HepG2 (cell line): ENCODE measurements at regions not wholly inside any gene's neighbourhood (a gene's known extent, or its start where the extent isn't known, plus 50 kb on each side); places are given as distances from the start of the nearest gene placed in this dataset.

Experiments
- ATAC-seq: fragments of 200-7000 bp; cut with Tn5 transposase; 3 replicates; pipeline ENCODE4 v1.9.1; 2020; ENCODE audit warnings: mild to moderate bottlenecking, moderate library complexity
- BruUV-seq: library from RNA; stranded (reverse); fragments of 400-500 nt; replicated peaks from 2 replicates; lab custom pipeline; 2021; lab: Mats Ljungman, UMichigan
- CTCF ChIA-PET: fragments of 300-600 bp; formaldehyde crosslinking; extraction: SDS; loops from one replicate; lab custom pipeline; 2021; ENCODE audit warnings: low total read pairs, inconsistent platforms, low intra/inter-chr PET ratio; lab: Yijun Ruan, JAX
- POLR2A ChIA-PET: fragments of 350-600 bp; sonication (Branson Sonifier 250); formaldehyde crosslinking; loops from one replicate; lab custom pipeline; 2020; ENCODE audit warnings: antibody characterized with exemption, inconsistent platforms; lab: Yijun Ruan, JAX
- DNase-seq: peaks from one replicate; pipeline ENCODE4 v3.0.0-alpha.2; 2015; ENCODE audit warnings: low spot score
- FAIRE-seq: peaks from 3 replicates; lab custom pipeline; 2011; peaks lifted over from hg19 to GRCh38; lab: Jason Lieb, UNC
- H2AFZ ChIP-seq: one replicate; pipeline ENCODE4 v1.6.1; 2011; ENCODE audit warnings: low read length, inconsistent platforms
- H3K27ac ChIP-seq: fragments of 300-600 bp; 3 replicates; pipeline ENCODE4 v1.8.0; 2011; ENCODE audit warnings: mixed run types, mild to moderate bottlenecking, mixed read lengths, low read length, inconsistent platforms; ENCODE audit not compliant: insufficient read depth; ENCODE audit errors: extremely low read length
- H3K27me3 ChIP-seq, 2 experiments: fragments of 200-600 bp in 1 of 2; 2 replicates in 1 of 2; 3 replicates in 1 of 2; pipeline versions ENCODE4 v1.6.0 to v1.8.0; 2011; ENCODE audit warnings: low read length in 2 of 2, mild to moderate bottlenecking in 2 of 2, moderate library complexity in 2 of 2, inconsistent platforms in 1 of 2; ENCODE audit not compliant: insufficient read depth in 2 of 2, control insufficient read depth in 1 of 2
- H3K36me3 ChIP-seq, 2 experiments: fragments of 200-600 bp in 1 of 2; replicated peaks in 1 of 2; 2 replicates in 1 of 2; 3 replicates in 1 of 2; pipeline versions ENCODE4 v1.5.1 to v1.8.0; 2011; ENCODE audit warnings: low read length in 2 of 2, inconsistent platforms in 1 of 2; ENCODE audit not compliant: insufficient read depth in 2 of 2, control insufficient read depth in 1 of 2
- H3K4me1 ChIP-seq: 2 replicates; pipeline ENCODE4 v1.5.1; 2012; ENCODE audit warnings: low read length, inconsistent platforms; ENCODE audit not compliant: insufficient read depth
- H3K4me2 ChIP-seq: 2 replicates; pipeline ENCODE4 v1.6.0; 2011; ENCODE audit warnings: low read depth, low read length, inconsistent platforms
- H3K4me3 ChIP-seq, 3 experiments: fragments of 200-600 bp in 1 of 3; sonication (generic), shearing (Covaris generic) in 1 of 3; replicated peaks in 1 of 3; 2 replicates each; pipeline ENCODE4 v1.5.1; 2011 to 2016; ENCODE audit warnings: low read length in 3 of 3, inconsistent platforms in 2 of 3, low read depth in 2 of 3, mild to moderate bottlenecking in 2 of 3, control low read depth in 1 of 3, mixed read lengths in 1 of 3; ENCODE audit not compliant: insufficient read depth in 1 of 3
- H3K79me2 ChIP-seq: one replicate; pipeline ENCODE4 v1.6.1; 2011; ENCODE audit warnings: low read length, inconsistent platforms; ENCODE audit not compliant: insufficient read depth
- H3K9ac ChIP-seq: 2 replicates; pipeline ENCODE4 v1.6.0; 2011; ENCODE audit warnings: mild to moderate bottlenecking, low read depth, low read length, inconsistent platforms; ENCODE audit not compliant: insufficient read depth
- H3K9me3 ChIP-seq: 2 replicates; pipeline ENCODE4 v1.5.1; 2012; ENCODE audit warnings: mild to moderate bottlenecking, low read length
- H4K20me1 ChIP-seq: 2 replicates; pipeline ENCODE4 v1.6.0; 2011; ENCODE audit warnings: inconsistent platforms, mild to moderate bottlenecking, low read length, moderate library complexity; ENCODE audit not compliant: insufficient read depth
- GMEB1 ChIP-seq: sonication (generic); formaldehyde crosslinking; IDR thresholded peaks from 2 replicates; pipeline ENCODE4 v1.5.1; 2020; ENCODE audit warnings: missing genetic modification reagents, mild to moderate bottlenecking, borderline replicate concordance
- LCORL ChIP-seq, 2 experiments: fragments of 450-650 bp in 1 of 2; sonication (generic) in 1 of 2; formaldehyde crosslinking in 1 of 2; IDR thresholded peaks; 2 replicates each; pipeline versions ENCODE4 v1.5.0 to v1.6.1; 2017 to 2020; ENCODE audit warnings: antibody characterized with exemption in 1 of 2, missing genetic modification reagents in 1 of 2
- MTF2 ChIP-seq: sonication (generic); formaldehyde crosslinking; IDR thresholded peaks from 2 replicates; pipeline ENCODE4 v1.5.0; 2020; ENCODE audit warnings: missing genetic modification reagents, borderline replicate concordance
- TRIM22 ChIP-seq: fragments of 450-650 bp; IDR thresholded peaks from 2 replicates; pipeline ENCODE4 v1.6.1; 2017
- ZNF362 ChIP-seq: sonication (generic); formaldehyde crosslinking; IDR thresholded peaks from 2 replicates; pipeline ENCODE4 v1.4.0; 2020; ENCODE audit warnings: missing genetic modification reagents, mild to moderate bottlenecking, borderline replicate concordance
- ZNF7 ChIP-seq: IDR thresholded peaks from 2 replicates; pipeline ENCODE4 v1.6.1; 2016; ENCODE audit warnings: missing biosample characterization, missing genetic modification reagents
- ZNF737 ChIP-seq: sonication (generic); formaldehyde crosslinking; IDR thresholded peaks from 2 replicates; pipeline ENCODE4 v1.5.0; 2020; ENCODE audit warnings: missing genetic modification reagents, mild to moderate bottlenecking, borderline replicate concordance
- ZSCAN29 ChIP-seq: sonication (generic); formaldehyde crosslinking; conservative IDR thresholded peaks from 2 replicates; pipeline ENCODE4 v1.4.0; 2020; ENCODE audit warnings: mild to moderate bottlenecking, missing genetic modification reagents
- WGBS: methylation state at CpG from one replicate; pipeline ENCODE4 v1.1.6; 2017; ENCODE audit warnings: low lambda C conversion rate; 5-methylcytosine and 5-hydroxymethylcytosine counted together
- in situ Hi-C: cut with HindIII; loops from 2 replicates; pipeline ENCODE4 v1.10.0; 2017; ENCODE audit warnings: low pct_unique_long_range_greater_than_20kb; ENCODE audit not compliant: extremely low pct_ligation_motif_present
- intact Hi-C: fragments of 100-400 bp; cut with micrococcal nuclease; formaldehyde crosslinking; loops from one replicate; pipeline ENCODE4 v1.10.0; 2022; ENCODE audit not compliant: unreplicated experiment
- TF ChIP-seq, protein P1 (sequence below): sonication (generic); formaldehyde crosslinking; IDR thresholded peaks from 2 replicates; pipeline ENCODE4 v1.4.0; 2020; ENCODE audit warnings: mild to moderate bottlenecking, low read depth, missing genetic modification reagents

GRCh38 chr9:14554886-14555285 is 138.3 kb downstream of the ZDHHC21 start:
- H3K36me3 ChIP-seq = no peaks in the 10 kb centered on the region
- CTCF ChIA-PET = no interaction called here
- TF ChIP-seq ZSCAN29 (no peak), LCORL (IDR thresholded peaks at IDR 0.05) (no peak), LCORL (CRISPR knock-in tag; IDR thresholded peaks at IDR 0.05) (no peak), ZNF362 (CRISPR knock-in tag) (no peak), MTF2 (CRISPR knock-in tag) (no peak), GMEB1 (CRISPR knock-in tag) (no peak), ZNF7 (CRISPR knock-in tag) (no peak), ZNF737 (CRISPR knock-in tag) (no peak), TRIM22 (no peak)
- TF ChIP-seq, protein P1, sequence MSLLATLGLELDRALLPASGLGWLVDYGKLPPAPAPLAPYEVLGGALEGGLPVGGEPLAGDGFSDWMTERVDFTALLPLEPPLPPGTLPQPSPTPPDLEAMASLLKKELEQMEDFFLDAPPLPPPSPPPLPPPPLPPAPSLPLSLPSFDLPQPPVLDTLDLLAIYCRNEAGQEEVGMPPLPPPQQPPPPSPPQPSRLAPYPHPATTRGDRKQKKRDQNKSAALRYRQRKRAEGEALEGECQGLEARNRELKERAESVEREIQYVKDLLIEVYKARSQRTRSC = no peak
- no peak overlapping the region for H3K4me2 ChIP-seq
- BruUV-seq = no TSS peak
- H3K9ac ChIP-seq = no peak overlapping the region
- no peak overlapping the region for H3K4me3 ChIP-seq
- POLR2A ChIA-PET = no interaction called here
- no peak overlapping the region for H3K27ac ChIP-seq
- no peaks in the 10 kb centered on the region for H3K27me3 ChIP-seq
- intact Hi-C loops (no loop called here), in situ Hi-C loops (no loop called here)
- H3K4me1 ChIP-seq = peaks cover 35% of the 10 kb centered on the region
- no peaks in the 10 kb centered on the region for H4K20me1 ChIP-seq
- ATAC-seq (no peak), DNase-seq (no peak), FAIRE-seq (no peak)
- 73% methylated on average over 4 of the region's 4 CpGs for whole genome bisulfite sequencing
- no peaks in the 10 kb centered on the region for H3K9me3 ChIP-seq
- no peaks in the 10 kb centered on the region for H3K79me2 ChIP-seq
- H2AFZ ChIP-seq = no peak overlapping the region
